Central memory CD8-positive, alpha-beta T cell (primary cell): ENCODE measurements at regions not wholly inside any gene's neighbourhood (a gene's known extent, or its start where the extent isn't known, plus 50 kb on each side); places are given as distances from the start of the nearest gene placed in this dataset.

Source experiments
- ATAC-seq: fragments of 150-1000 bp; cut with Tn5 transposase; replicated peaks from 2 replicates; pipeline ENCODE4 v1.10.0; 2022; ENCODE audit warnings: mild to moderate bottlenecking, moderate FRiP score, moderate number of reproducible peaks; ENCODE audit not compliant: poor library complexity, severe bottlenecking; ENCODE audit errors: extremely low read depth
- DNase-seq, 2 donors: peaks; one replicate each; pipeline ENCODE4 v3.0.0; 2021; ENCODE audit warnings: low spot score in 2 of 2
- H3K27ac Mint-ChIP-seq: one replicate; pipeline ENCODE4 v1.8.0; 2022; ENCODE audit warnings: low read depth, mild to moderate bottlenecking, moderate library complexity, mixed read lengths
- H3K27me3 Mint-ChIP-seq: one replicate; pipeline ENCODE4 v1.8.0; 2022; ENCODE audit warnings: mixed read lengths
- H3K36me3 Mint-ChIP-seq: one replicate; pipeline ENCODE4 v1.8.0; 2022; ENCODE audit warnings: mild to moderate bottlenecking, moderate library complexity, mixed read lengths; ENCODE audit not compliant: insufficient read depth
- H3K4me1 Mint-ChIP-seq: one replicate; pipeline ENCODE4 v1.8.0; 2022; ENCODE audit warnings: mixed read lengths
- H3K4me3 Mint-ChIP-seq: one replicate; pipeline ENCODE4 v1.8.0; 2022; ENCODE audit warnings: mild to moderate bottlenecking, moderate library complexity, mixed read lengths
- H3K9me3 Mint-ChIP-seq: one replicate; pipeline ENCODE4 v1.8.0; 2022; ENCODE audit warnings: mixed read lengths

- peaks cover 14% of the 10 kb centered on the region for H3K27me3 Mint-ChIP-seq
- no peak overlapping the region for H3K27ac Mint-ChIP-seq
- DNase-seq (no peak), ATAC-seq (no peak)
- no peak overlapping the region for H3K4me3 Mint-ChIP-seq
- no peaks in the 10 kb centered on the region for H3K36me3 Mint-ChIP-seq
- no peaks in the 10 kb centered on the region for H3K4me1 Mint-ChIP-seq
- H3K9me3 Mint-ChIP-seq: no peaks in the 10 kb centered on the region
Observed at GRCh38 chr11:69241844-69242243, 52.1 kb upstream of the MYEOV start.

- Mint-ChIP-seq H3K27ac (no peak overlapping the region), H3K9me3 (no peaks in the 10 kb centered on the region), H3K4me1 (no peaks in the 10 kb centered on the region), H3K27me3 (peaks cover 14% of the 10 kb centered on the region), H3K36me3 (no peaks in the 10 kb centered on the region), H3K4me3 (no peak overlapping the region)
- DNase-seq (no peak), ATAC-seq (no peak)
Observed at GRCh38 chr11:69242266-69242920, 51.6 kb upstream of the MYEOV start.

GRCh38 chr11:69243496-69244200 lies 50.3 kb upstream of the MYEOV start:
- H3K27me3 Mint-ChIP-seq: peaks cover 16% of the 10 kb centered on the region
- no peak overlapping the region for H3K4me3 Mint-ChIP-seq
- H3K27ac Mint-ChIP-seq: no peak overlapping the region
- ATAC-seq: no peak
- H3K4me1 Mint-ChIP-seq: no peaks in the 10 kb centered on the region
- H3K36me3 Mint-ChIP-seq: no peaks in the 10 kb centered on the region
- DNase-seq: no peak
- H3K9me3 Mint-ChIP-seq: no peaks in the 10 kb centered on the region
